ENCODE measurements at regions not wholly inside any gene's neighbourhood (a gene's known extent, or its start where the extent isn't known, plus 50 kb on each side); places are given as distances from the start of the nearest gene placed in this dataset.
"Not testable (repeated sequence)": the region's sequence is repeated elsewhere in the genome, so short reads cannot be mapped to it uniquely, and the experiment has no call there.

DNA sequence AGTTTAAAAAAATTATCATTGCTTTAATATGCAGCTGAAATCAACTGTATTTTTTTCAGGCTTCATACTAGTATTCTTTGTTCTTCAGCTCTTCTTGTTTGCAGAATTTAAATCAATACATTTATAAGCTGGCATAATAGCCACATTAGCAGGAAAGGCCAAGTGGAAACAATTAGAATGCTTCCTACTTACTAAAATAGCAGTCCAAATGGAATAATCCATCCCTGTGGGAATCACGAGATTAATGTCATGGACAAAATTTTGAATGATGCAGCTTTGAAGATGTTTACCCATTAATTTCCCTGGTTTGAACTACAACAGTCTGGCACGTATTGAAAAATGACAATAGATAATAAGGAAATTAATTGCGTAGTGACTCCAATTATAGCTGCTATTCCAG, 2650.8 kb downstream of the PCDH9 start:
- no peaks in the 10 kb centered on the region for H3K27me3 ChIP-seq
- H4K20me1 ChIP-seq: no peaks in the 10 kb centered on the region
- H3K4me3 ChIP-seq: no peak overlapping the region
- no peak for TF ChIP-seq Cebpa-rat (IDR thresholded peaks at IDR 0.05)
- no peak overlapping the region for H3K27ac ChIP-seq
- H3K4me1 ChIP-seq: no peaks in the 10 kb centered on the region
- no peak overlapping the region for H3K9ac ChIP-seq
- no peaks in the 10 kb centered on the region for H3K36me3 ChIP-seq
- no peak overlapping the region for H3K4me2 ChIP-seq
- 0 out of 22 replicates have a peak, but pooled peaks cover 0 to under 1% (median 0%) of the 10 kb centered on the region in 11 experiments for H3K9me3 ChIP-seq (replicated peaks in 1 of 11)

- no peak for TF ChIP-seq Cebpa-rat (IDR thresholded peaks at IDR 0.05)
- Histone ChIP-seq H3K9me3 (replicated peaks in 1 of 11) (no peaks in the 10 kb centered on the region), H3K4me1 (no peaks in the 10 kb centered on the region), H3K27me3 (no peaks in the 10 kb centered on the region), H3K27ac (no peak overlapping the region), H4K20me1 (no peaks in the 10 kb centered on the region), H3K36me3 (no peaks in the 10 kb centered on the region), H3K4me2 (no peak overlapping the region), H3K9ac (no peak overlapping the region), H3K4me3 (no peak overlapping the region)
Measured at GRCh38 chr13:64568748-64569147, 2661.4 kb downstream of the PCDH9 start.

DNA sequence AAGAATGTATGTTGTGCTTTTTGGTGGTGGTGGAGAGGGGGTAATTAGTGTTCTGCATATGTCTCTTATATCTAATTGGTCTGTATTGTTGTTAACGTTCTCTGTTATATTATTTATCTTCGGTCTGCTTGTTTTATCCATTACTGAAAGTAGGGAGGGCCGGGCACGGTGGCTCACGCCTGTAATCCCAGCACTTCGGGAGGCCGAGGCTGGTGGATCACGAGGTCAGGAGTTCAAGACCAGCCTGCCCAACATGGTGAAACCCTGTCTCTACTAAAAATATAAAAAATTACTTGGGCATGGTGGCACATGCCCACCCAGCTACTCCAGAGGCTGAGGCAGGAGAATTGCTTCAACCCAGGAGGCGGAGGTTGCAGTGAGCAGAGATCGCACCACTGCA, 2672.1 kb downstream of the PCDH9 start:
- not testable (repeated sequence) for H3K36me3 ChIP-seq; H3K27ac ChIP-seq; H3K9me3 ChIP-seq (replicated peaks in 1 of 11); H3K4me2 ChIP-seq; H4K20me1 ChIP-seq; H3K9ac ChIP-seq; H3K27me3 ChIP-seq; H3K4me3 ChIP-seq
- peaks cover 0 to 11% (median 0%) of the 10 kb centered on the region in 10 experiments; a peak in 3 of 20 replicates for H3K4me1 ChIP-seq

GRCh38 chr13:64556376-64556775, 2673.8 kb downstream of the PCDH9 start:
- H3K4me2 ChIP-seq: no peak overlapping the region
- no peak overlapping the region for H3K4me3 ChIP-seq
- H3K9ac ChIP-seq: no peak overlapping the region
- H3K9me3 ChIP-seq (replicated peaks in 1 of 11): no peaks in the 10 kb centered on the region
- TF ChIP-seq Cebpa-rat (IDR thresholded peaks at IDR 0.05): no peak
- H3K4me1 ChIP-seq: peaks cover 0 to 16% (median 0%) of the 10 kb centered on the region in 10 experiments; a peak in 3 of 20 replicates
- H3K27me3 ChIP-seq: no peaks in the 10 kb centered on the region
- H4K20me1 ChIP-seq: no peaks in the 10 kb centered on the region
- H3K27ac ChIP-seq: no peak overlapping the region
- H3K36me3 ChIP-seq: no peaks in the 10 kb centered on the region

DNA sequence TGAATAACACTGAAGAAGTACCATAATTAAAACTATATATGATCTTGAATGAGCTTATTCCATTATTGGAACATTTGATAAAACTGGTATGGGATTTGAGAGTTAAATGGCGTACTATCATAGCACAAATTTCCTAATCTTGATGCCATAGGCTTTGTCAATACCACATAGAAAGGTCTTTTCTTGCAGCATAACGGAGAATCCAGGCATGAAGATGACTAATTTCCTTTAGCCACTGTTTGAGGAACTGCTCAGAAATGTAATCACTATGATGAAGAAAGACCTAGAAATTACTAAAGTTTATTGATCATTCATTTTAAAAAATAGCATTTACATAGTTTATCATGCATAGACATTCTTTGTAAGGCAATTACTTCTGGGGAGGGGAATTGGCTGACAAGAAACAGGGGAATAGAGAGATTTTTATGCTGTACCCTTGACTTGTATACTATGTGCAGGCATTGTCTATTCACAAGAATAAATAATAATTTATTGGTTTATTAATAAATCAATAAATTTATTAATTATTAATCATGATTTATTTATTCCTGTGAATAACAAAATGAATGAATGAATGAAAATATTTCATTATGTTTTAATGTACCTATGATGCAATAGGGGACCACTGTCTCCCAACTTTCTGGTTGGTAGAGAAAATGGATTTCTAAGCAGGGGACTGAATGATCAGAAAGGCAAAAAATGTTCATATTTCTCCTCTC, 2676.6 kb downstream of the PCDH9 start:
- Histone ChIP-seq H3K27ac (peak overlapping the region in 2 of 11 experiments; percentile 13 to 50; a peak in 5 of 22 replicates), H3K36me3 (no peaks in the 10 kb centered on the region), H3K4me3 (no peak overlapping the region), H3K9ac (no peak overlapping the region), H3K4me2 (peak overlapping the region in 3 of 11 experiments; percentile 19 to 37 (median 28); a peak in 5 of 22 replicates), H4K20me1 (no peaks in the 10 kb centered on the region), H3K9me3 (replicated peaks in 1 of 11) (no peaks in the 10 kb centered on the region), H3K4me1 (peaks cover 0 to 16% (median 0%) of the 10 kb centered on the region in 10 experiments; a peak in 3 of 20 replicates), H3K27me3 (no peaks in the 10 kb centered on the region)
- no peak for TF ChIP-seq Cebpa-rat (IDR thresholded peaks at IDR 0.05)

- Histone ChIP-seq H3K9me3 (replicated peaks in 1 of 11) (no peaks in the 10 kb centered on the region), H3K27me3 (no peaks in the 10 kb centered on the region), H3K4me1 (peaks cover 0 to 16% (median 0%) of the 10 kb centered on the region in 10 experiments; a peak in 3 of 20 replicates), H3K4me2 (no peak overlapping the region), H4K20me1 (no peaks in the 10 kb centered on the region), H3K4me3 (no peak overlapping the region), H3K27ac (no peak overlapping the region), H3K9ac (no peak overlapping the region), H3K36me3 (no peaks in the 10 kb centered on the region)
- no peak for TF ChIP-seq Cebpa-rat (IDR thresholded peaks at IDR 0.05)
Measured at GRCh38 chr13:64551755-64552154, 2678.4 kb downstream of the PCDH9 start.

GRCh38 chr13:64546371-64546770, 2683.8 kb downstream of the PCDH9 start:
- Histone ChIP-seq H3K4me3 (no peak overlapping the region), H3K9ac (no peak overlapping the region), H3K27me3 (no peaks in the 10 kb centered on the region), H3K4me1 (no peaks in the 10 kb centered on the region), H3K36me3 (no peaks in the 10 kb centered on the region), H3K9me3 (replicated peaks in 1 of 11) (no peaks in the 10 kb centered on the region), H3K4me2 (no peak overlapping the region), H4K20me1 (no peaks in the 10 kb centered on the region), H3K27ac (no peak overlapping the region)
- no peak for TF ChIP-seq Cebpa-rat (IDR thresholded peaks at IDR 0.05)

DNA sequence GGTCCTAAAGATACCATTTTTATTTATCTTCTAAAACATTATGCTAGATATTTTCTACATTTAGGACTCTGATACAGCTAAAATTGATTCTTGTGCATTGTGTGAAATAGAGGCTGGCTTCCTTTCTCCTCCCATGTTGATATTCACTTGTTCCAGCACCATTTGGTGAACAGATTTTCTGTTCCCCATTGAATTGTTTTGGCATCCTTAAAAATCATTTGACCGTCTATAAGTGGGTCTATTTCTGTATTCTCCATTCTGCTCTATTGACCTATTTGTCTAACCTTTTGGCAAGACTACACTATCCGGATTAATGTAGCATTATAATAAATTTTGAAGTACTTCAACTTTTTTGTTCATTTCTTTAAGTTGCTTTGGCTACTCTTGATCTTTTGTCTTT, 2689.2 kb downstream of the PCDH9 start:
- Histone ChIP-seq H3K4me2 (no peak overlapping the region), H3K4me3 (no peak overlapping the region), H3K27me3 (no peaks in the 10 kb centered on the region), H3K9me3 (replicated peaks in 1 of 11) (no peaks in the 10 kb centered on the region), H3K4me1 (no peaks in the 10 kb centered on the region), H3K27ac (no peak overlapping the region; a peak in 1 of 22 replicates), H4K20me1 (no peaks in the 10 kb centered on the region), H3K9ac (no peak overlapping the region), H3K36me3 (no peaks in the 10 kb centered on the region)
- no peak for TF ChIP-seq Cebpa-rat (IDR thresholded peaks at IDR 0.05)

DNA sequence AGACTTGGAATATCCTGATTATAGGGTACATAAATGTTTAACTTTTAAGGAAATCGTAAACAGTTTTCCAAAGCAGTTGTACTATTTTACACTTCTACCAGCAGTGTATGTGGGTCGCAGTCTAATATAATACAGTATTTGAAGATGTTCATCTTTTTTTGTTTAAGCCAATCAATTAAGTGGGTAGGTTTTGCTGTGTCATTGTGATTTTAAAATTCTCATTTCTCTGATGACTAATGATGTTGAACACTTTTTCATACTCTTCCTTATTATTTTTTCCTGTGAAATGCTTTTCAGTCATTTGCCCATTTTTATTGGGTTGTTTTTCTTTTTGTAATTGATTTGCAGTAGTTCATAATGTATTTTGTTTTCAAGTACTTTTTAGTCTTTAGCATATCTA, 2689.7 kb downstream of the PCDH9 start:
- TF ChIP-seq Cebpa-rat (IDR thresholded peaks at IDR 0.05): no peak
- Histone ChIP-seq H3K36me3 (no peaks in the 10 kb centered on the region), H4K20me1 (no peaks in the 10 kb centered on the region), H3K4me2 (no peak overlapping the region), H3K4me1 (no peaks in the 10 kb centered on the region), H3K4me3 (no peak overlapping the region), H3K9ac (no peak overlapping the region), H3K27ac (peak overlapping the region in 1 of 11 experiments; percentile 5; a peak in 1 of 22 replicates), H3K27me3 (no peaks in the 10 kb centered on the region), H3K9me3 (replicated peaks in 1 of 11) (no peaks in the 10 kb centered on the region)

DNA sequence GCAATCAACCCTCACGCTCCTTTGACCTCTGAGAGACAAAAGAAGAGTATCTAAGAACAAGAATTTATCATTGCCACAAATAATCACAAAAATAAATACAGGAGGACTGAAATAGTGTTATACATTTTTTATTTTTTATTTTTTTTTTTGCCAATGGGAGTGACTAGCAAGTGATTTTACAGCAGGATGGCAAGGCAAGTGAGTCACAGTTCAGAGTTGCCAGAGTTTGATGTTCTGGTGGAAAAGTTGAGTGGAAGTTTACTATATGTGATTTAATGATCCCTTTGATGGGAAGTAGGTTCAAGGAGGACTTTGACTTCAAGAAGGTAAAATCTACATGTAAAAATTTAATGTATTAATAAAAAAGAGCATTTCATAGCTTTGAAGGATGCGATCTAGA, 2691.4 kb downstream of the PCDH9 start:
- no peaks in the 10 kb centered on the region for H4K20me1 ChIP-seq
- H3K9ac ChIP-seq: no peak overlapping the region
- no peak overlapping the region for H3K27ac ChIP-seq
- no peaks in the 10 kb centered on the region for H3K4me1 ChIP-seq
- no peaks in the 10 kb centered on the region for H3K36me3 ChIP-seq
- no peak overlapping the region for H3K4me2 ChIP-seq
- H3K9me3 ChIP-seq (replicated peaks in 1 of 11): no peaks in the 10 kb centered on the region
- H3K27me3 ChIP-seq: no peaks in the 10 kb centered on the region
- no peak for TF ChIP-seq Cebpa-rat (IDR thresholded peaks at IDR 0.05)
- H3K4me3 ChIP-seq: no peak overlapping the region
